ENCODE measurements at regions not wholly inside any gene's neighbourhood (a gene's known extent, or its start where the extent isn't known, plus 50 kb on each side); places are given as distances from the start of the nearest gene placed in this dataset.

DNA sequence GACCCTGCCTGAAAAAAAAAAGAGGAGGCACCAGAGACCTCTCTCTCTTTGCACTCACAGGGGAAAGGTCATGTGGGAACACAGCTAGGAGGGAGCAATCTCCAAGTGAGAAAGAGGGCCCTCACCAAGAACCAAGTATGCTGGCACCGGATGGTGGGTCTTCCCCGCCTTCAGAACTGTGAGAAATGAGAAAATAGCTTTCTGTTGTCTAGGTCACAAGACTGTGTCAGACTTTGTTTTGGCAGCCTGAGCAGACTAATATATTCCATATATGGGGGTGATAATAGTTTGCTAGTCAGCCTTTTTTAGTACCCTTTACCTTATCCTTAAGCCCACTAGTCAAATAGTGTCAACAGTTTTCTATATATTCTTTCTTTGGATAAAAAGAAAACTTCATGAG, 193.0 kb downstream of the TRIML1 start:
- TF ChIP-seq, protein P1, sequence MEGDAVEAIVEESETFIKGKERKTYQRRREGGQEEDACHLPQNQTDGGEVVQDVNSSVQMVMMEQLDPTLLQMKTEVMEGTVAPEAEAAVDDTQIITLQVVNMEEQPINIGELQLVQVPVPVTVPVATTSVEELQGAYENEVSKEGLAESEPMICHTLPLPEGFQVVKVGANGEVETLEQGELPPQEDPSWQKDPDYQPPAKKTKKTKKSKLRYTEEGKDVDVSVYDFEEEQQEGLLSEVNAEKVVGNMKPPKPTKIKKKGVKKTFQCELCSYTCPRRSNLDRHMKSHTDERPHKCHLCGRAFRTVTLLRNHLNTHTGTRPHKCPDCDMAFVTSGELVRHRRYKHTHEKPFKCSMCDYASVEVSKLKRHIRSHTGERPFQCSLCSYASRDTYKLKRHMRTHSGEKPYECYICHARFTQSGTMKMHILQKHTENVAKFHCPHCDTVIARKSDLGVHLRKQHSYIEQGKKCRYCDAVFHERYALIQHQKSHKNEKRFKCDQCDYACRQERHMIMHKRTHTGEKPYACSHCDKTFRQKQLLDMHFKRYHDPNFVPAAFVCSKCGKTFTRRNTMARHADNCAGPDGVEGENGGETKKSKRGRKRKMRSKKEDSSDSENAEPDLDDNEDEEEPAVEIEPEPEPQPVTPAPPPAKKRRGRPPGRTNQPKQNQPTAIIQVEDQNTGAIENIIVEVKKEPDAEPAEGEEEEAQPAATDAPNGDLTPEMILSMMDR (IDR thresholded peaks at IDR 0.05): no peak
- TF ChIP-seq POLR2AphosphoS5 (IDR thresholded peaks at IDR 0.05; ENCODE audit: insufficient read depth in 1 of 2, low read depth in 1 of 2): no peak
- TF ChIP-seq POLR2A (IDR thresholded peaks at IDR 0.05): no peak
